HEK293T (cell line): ENCODE measurements at regions not wholly inside any gene's neighbourhood (a gene's known extent, or its start where the extent isn't known, plus 50 kb on each side); places are given as distances from the start of the nearest gene placed in this dataset.

Source experiments
- BHLHE40 ChIP-seq: fragments of 450-650 bp; IDR thresholded peaks from 2 replicates; pipeline ENCODE4 v1.6.1; 2016; ENCODE audit warnings: mild to moderate bottlenecking, moderate library complexity, borderline replicate concordance
- ELF4 ChIP-seq: fragments of 450-650 bp; IDR thresholded peaks from 2 replicates; pipeline ENCODE4 v1.6.1; 2017; ENCODE audit warnings: antibody characterized with exemption
- FOXK2 ChIP-seq: fragments of 450-650 bp; IDR thresholded peaks from 2 replicates; pipeline ENCODE4 v1.6.1; 2016; ENCODE audit warnings: mild to moderate bottlenecking
- FOXM1 ChIP-seq: fragments of 450-650 bp; IDR thresholded peaks from 2 replicates; pipeline ENCODE4 v1.6.1; 2017; ENCODE audit warnings: mild to moderate bottlenecking, borderline replicate concordance
- L3MBTL2 ChIP-seq: fragments of 450-650 bp; conservative IDR thresholded peaks from 2 replicates; pipeline ENCODE4 v1.6.1; 2016; ENCODE audit warnings: mild to moderate bottlenecking
- NFRKB ChIP-seq: fragments of 450-650 bp; IDR thresholded peaks from 2 replicates; pipeline ENCODE4 v1.6.1; 2016; ENCODE audit warnings: mild to moderate bottlenecking, moderate library complexity
- SP1 ChIP-seq: fragments of 450-650 bp; IDR thresholded peaks from 2 replicates; pipeline ENCODE4 v1.6.1; 2017
- SUZ12 ChIP-seq: fragments of 450-650 bp; IDR thresholded peaks from 2 replicates; pipeline ENCODE4 v1.6.1; 2016; ENCODE audit warnings: mild to moderate bottlenecking
- TARDBP ChIP-seq: fragments of 450-650 bp; IDR thresholded peaks from 2 replicates; pipeline ENCODE4 v1.6.1; 2016

DNA sequence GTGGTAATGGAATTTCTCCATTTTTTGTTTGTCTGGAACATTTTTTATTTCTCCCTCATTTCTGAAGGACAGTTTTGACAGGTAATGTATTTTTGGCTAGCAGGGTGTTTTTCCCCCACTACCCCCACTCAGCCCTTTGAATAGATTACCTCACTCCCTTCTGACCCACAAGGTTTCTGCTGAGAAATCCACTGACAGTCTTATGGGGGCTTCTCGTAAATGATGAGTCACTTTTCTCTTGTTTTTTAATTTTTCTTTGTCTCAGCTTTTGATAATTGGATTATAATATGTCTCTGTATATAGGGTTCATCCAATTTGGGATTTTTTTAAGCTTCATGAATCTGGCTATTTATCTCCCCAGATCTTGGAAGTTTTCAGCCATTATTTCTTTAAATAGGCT is 74.7 kb upstream of the CCDC71L start:
- TF ChIP-seq FOXK2 = no peak
- TF ChIP-seq NFRKB = no peak
- TF ChIP-seq ELF4 = no peak
- no peak for TF ChIP-seq BHLHE40
- TF ChIP-seq SP1 = no peak
- no peak for TF ChIP-seq TARDBP
- no peak for TF ChIP-seq L3MBTL2
- TF ChIP-seq SUZ12 = no peak
- no peak for TF ChIP-seq FOXM1
